ENCODE measurements at regions not wholly inside any gene's neighbourhood (a gene's known extent, or its start where the extent isn't known, plus 50 kb on each side); places are given as distances from the start of the nearest gene placed in this dataset.

DNA sequence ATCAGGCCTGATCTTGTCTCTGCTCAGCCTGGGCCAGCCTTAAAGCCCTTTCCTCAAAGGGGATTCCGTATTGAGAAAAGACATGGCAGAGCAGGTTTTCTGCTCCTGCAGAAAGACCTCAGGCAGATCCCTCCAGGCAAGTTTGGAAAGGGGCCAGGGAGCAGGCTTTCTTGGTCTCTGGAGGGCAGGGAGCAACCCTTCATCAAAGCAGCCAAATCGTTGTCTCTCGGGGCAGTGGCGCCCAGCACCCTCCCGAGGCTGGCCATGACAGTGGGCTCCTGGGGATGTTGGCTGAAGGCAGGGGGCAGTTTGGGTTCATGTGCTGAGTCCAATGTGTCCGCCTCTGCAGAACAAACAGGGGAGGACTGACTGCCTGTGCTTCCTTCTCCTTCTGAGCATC, 168.4 kb upstream of the WSCD1 start:
- TF ChIP-seq ZBTB7A (IDR thresholded peaks at IDR 0.05; ENCODE audit: low read depth) (no peak), EGR1 (IDR thresholded peaks at IDR 0.05) (no peak)

DNA sequence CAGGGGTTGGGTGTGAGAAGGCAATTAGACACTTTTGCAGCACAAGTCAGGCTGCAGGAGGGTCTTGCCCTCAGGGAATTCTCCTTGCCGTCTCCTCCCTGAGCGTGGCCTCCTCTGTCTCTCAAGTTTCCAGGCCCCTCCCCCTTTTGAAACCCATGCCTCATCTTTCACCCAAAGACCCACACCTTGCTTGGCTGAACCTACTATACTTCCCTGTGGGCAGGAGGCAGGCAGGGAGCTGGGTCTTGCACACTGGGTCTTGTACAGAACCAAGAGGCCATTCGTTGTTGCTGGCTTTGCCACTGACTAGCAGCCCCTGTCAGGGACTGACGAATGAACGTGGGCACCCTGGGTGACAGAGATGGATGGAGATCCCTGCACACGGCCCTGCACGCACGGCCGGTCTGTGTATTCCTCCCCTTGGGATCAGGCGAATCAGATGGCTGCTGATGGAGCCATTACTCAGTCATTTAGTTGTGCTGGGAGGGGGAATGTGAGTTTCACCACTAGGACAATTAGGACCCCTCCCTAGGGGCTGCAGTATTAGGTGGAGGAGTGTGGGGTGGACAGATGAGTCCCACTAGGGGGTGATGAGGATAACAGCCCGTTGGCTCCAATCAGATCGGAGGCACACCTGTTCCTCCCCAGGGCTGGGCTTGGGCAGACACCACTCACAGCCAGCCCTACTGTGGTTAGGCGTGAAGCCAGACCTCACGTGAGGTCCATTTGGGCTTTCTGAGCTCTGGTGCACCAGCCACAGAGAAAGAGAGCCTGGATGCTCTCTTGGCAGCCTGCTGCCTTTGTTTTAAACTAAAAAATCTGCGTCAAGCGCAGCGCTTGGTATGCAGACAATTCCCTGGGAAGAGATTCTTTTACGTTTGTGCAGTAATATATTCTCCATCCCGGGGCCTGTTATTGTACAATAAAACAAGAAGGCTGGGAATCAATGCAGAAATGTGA, 167.7 kb upstream of the WSCD1 start:
- no peak for TF ChIP-seq EP300 (IDR thresholded peaks at IDR 0.05; ENCODE audit: borderline replicate concordance)
- no peak for TF ChIP-seq RAD21 (IDR thresholded peaks at IDR 0.05; ENCODE audit: low read depth)
- TF ChIP-seq, protein P1, sequence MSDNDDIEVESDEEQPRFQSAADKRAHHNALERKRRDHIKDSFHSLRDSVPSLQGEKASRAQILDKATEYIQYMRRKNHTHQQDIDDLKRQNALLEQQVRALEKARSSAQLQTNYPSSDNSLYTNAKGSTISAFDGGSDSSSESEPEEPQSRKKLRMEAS (IDR thresholded peaks at IDR 0.05), result no peak
- TF ChIP-seq FOXM1 (IDR thresholded peaks at IDR 0.05; ENCODE audit: borderline replicate concordance, low read depth), result no peak
- TF ChIP-seq TAF1 (IDR thresholded peaks at IDR 0.05; ENCODE audit: low read depth), result no peak
- TF ChIP-seq, protein P2, sequence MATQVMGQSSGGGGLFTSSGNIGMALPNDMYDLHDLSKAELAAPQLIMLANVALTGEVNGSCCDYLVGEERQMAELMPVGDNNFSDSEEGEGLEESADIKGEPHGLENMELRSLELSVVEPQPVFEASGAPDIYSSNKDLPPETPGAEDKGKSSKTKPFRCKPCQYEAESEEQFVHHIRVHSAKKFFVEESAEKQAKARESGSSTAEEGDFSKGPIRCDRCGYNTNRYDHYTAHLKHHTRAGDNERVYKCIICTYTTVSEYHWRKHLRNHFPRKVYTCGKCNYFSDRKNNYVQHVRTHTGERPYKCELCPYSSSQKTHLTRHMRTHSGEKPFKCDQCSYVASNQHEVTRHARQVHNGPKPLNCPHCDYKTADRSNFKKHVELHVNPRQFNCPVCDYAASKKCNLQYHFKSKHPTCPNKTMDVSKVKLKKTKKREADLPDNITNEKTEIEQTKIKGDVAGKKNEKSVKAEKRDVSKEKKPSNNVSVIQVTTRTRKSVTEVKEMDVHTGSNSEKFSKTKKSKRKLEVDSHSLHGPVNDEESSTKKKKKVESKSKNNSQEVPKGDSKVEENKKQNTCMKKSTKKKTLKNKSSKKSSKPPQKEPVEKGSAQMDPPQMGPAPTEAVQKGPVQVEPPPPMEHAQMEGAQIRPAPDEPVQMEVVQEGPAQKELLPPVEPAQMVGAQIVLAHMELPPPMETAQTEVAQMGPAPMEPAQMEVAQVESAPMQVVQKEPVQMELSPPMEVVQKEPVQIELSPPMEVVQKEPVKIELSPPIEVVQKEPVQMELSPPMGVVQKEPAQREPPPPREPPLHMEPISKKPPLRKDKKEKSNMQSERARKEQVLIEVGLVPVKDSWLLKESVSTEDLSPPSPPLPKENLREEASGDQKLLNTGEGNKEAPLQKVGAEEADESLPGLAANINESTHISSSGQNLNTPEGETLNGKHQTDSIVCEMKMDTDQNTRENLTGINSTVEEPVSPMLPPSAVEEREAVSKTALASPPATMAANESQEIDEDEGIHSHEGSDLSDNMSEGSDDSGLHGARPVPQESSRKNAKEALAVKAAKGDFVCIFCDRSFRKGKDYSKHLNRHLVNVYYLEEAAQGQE (IDR thresholded peaks at IDR 0.05; ENCODE audit: low read depth), result no peak
- TF ChIP-seq TCF12 (IDR thresholded peaks at IDR 0.05; ENCODE audit: low read depth), result no peak
- TF ChIP-seq, protein P3, sequence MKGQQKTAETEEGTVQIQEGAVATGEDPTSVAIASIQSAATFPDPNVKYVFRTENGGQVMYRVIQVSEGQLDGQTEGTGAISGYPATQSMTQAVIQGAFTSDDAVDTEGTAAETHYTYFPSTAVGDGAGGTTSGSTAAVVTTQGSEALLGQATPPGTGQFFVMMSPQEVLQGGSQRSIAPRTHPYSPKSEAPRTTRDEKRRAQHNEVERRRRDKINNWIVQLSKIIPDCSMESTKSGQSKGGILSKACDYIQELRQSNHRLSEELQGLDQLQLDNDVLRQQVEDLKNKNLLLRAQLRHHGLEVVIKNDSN (IDR thresholded peaks at IDR 0.05), result no peak
- TF ChIP-seq NFIC (IDR thresholded peaks at IDR 0.05), result no peak
- TF ChIP-seq EGR1 (IDR thresholded peaks at IDR 0.05), result no peak
- no peak for TF ChIP-seq TEAD4 (IDR thresholded peaks at IDR 0.05)
- TF ChIP-seq YY1 (IDR thresholded peaks at IDR 0.05; ENCODE audit: low read depth), result no peak
- TF ChIP-seq ZBTB7A (IDR thresholded peaks at IDR 0.05; ENCODE audit: low read depth), result no peak
- TF ChIP-seq CEBPB (IDR thresholded peaks at IDR 0.05), result no peak
- TF ChIP-seq CREB1 (IDR thresholded peaks at IDR 0.05; ENCODE audit: low read depth), result no peak

GRCh38 chr17:5911919-5912318, 158.3 kb upstream of the WSCD1 start:
- TF ChIP-seq, protein P2 (IDR thresholded peaks at IDR 0.05; ENCODE audit: low read depth), result no peak

- TF ChIP-seq RAD21 (IDR thresholded peaks at IDR 0.05; ENCODE audit: low read depth) (no peak), CEBPB (IDR thresholded peaks at IDR 0.05) (no peak), FOXM1 (IDR thresholded peaks at IDR 0.05; ENCODE audit: borderline replicate concordance, low read depth) (no peak), ZBTB7A (IDR thresholded peaks at IDR 0.05; ENCODE audit: low read depth) (no peak), TEAD4 (IDR thresholded peaks at IDR 0.05) (no peak), EP300 (IDR thresholded peaks at IDR 0.05; ENCODE audit: borderline replicate concordance) (no peak), TCF12 (IDR thresholded peaks at IDR 0.05; ENCODE audit: low read depth) (no peak), NFIC (IDR thresholded peaks at IDR 0.05) (no peak), YY1 (IDR thresholded peaks at IDR 0.05; ENCODE audit: low read depth) (no peak), TAF1 (IDR thresholded peaks at IDR 0.05; ENCODE audit: low read depth) (no peak), CREB1 (IDR thresholded peaks at IDR 0.05; ENCODE audit: low read depth) (no peak), EGR1 (IDR thresholded peaks at IDR 0.05) (no peak)
- TF ChIP-seq, protein P3 (IDR thresholded peaks at IDR 0.05), result no peak
- TF ChIP-seq, protein P1 (IDR thresholded peaks at IDR 0.05), result no peak
- TF ChIP-seq, protein P2 (IDR thresholded peaks at IDR 0.05; ENCODE audit: low read depth), result no peak
Observed at GRCh38 chr17:5913032-5913531, 157.1 kb upstream of the WSCD1 start.

Data from Ishikawa (cell line).